GM12878 (cell line): ENCODE measurements at regions not wholly inside any gene's neighbourhood (a gene's known extent, or its start where the extent isn't known, plus 50 kb on each side); places are given as distances from the start of the nearest gene placed in this dataset.

Experiments
- ATAC-seq: fragments of 200-7000 bp; cut with Tn5 transposase; 3 replicates; pipeline ENCODE4 v1.9.1; 2020; ENCODE audit warnings: mild to moderate bottlenecking, moderate library complexity
- BruUV-seq: library from RNA; stranded (reverse); fragments of 400-500 nt; replicated peaks from 2 replicates; lab custom pipeline; 2021; lab: Mats Ljungman, UMichigan
- CTCF ChIA-PET: fragments of 300-600 bp; sonication (Branson Sonifier 250); formaldehyde crosslinking; extraction: SDS; loops from one replicate; lab custom pipeline; 2021; ENCODE audit warnings: inconsistent platforms; lab: Yijun Ruan, JAX
- POLR2A ChIA-PET: fragments of 350-600 bp; formaldehyde crosslinking; extraction: SDS; loops from one replicate; lab custom pipeline; 2021; ENCODE audit warnings: inconsistent platforms; lab: Charles Lee
- RAD21 ChIA-PET: fragments of 300-600 bp; sonication (Branson Sonifier 250); formaldehyde crosslinking; loops from one replicate; lab custom pipeline; 2023; ENCODE audit warnings: antibody characterized with exemption; ENCODE audit not compliant: unreplicated experiment; lab: Charles Lee
- SMC1A ChIA-PET: fragments of 300-600 bp; sonication (Branson Sonifier 250); formaldehyde crosslinking; loops from one replicate; lab custom pipeline; 2023; ENCODE audit not compliant: unreplicated experiment, uncharacterized antibody; lab: Charles Lee
- DNase-seq: peaks from one replicate; pipeline ENCODE4 v3.0.0-alpha.2; 2011; ENCODE audit warnings: low read depth, low spot score
- FAIRE-seq: peaks from 3 replicates; lab custom pipeline; 2011; peaks lifted over from hg19 to GRCh38; lab: Jason Lieb, UNC
- H2AFZ ChIP-seq: 2 replicates; pipeline ENCODE4 v1.6.0; 2011; ENCODE audit warnings: low read depth, low read length, control low read depth; ENCODE audit not compliant: control insufficient read depth
- H3K27ac ChIP-seq: 2 replicates; pipeline ENCODE4 v1.5.1; 2011; ENCODE audit warnings: control low read depth; ENCODE audit not compliant: control insufficient read depth, insufficient read depth
- H3K27me3 ChIP-seq, 2 experiments: replicated peaks in 1 of 2; 2 replicates each; pipeline versions ENCODE4 v1.6.0 to v1.6.1; 2011; ENCODE audit warnings: low read length in 1 of 2; ENCODE audit not compliant: control insufficient read depth in 2 of 2, insufficient read depth in 2 of 2
- H3K36me3 ChIP-seq, 2 experiments: 2 replicates each; pipeline ENCODE4 v1.5.1; 2011; ENCODE audit warnings: low read length in 1 of 2; ENCODE audit not compliant: control insufficient read depth in 2 of 2, insufficient read depth in 2 of 2
- H3K4me1 ChIP-seq: 2 replicates; pipeline ENCODE4 v1.6.1; 2011; ENCODE audit warnings: mild to moderate bottlenecking, low read length, moderate library complexity, mixed read lengths; ENCODE audit not compliant: control insufficient read depth, insufficient read depth
- H3K4me2 ChIP-seq: 2 replicates; pipeline ENCODE4 v1.6.0; 2011; ENCODE audit warnings: control low read depth; ENCODE audit not compliant: control insufficient read depth, insufficient read depth
- H3K4me3 ChIP-seq: fragments of 200-600 bp; sonication (generic); 2 replicates; pipeline ENCODE4 v1.5.1; 2016
- H3K79me2 ChIP-seq: 2 replicates; pipeline ENCODE4 v1.6.0; 2011; ENCODE audit warnings: low read length; ENCODE audit not compliant: control insufficient read depth, insufficient read depth
- H3K9ac ChIP-seq: 2 replicates; pipeline ENCODE4 v1.8.0; 2011; ENCODE audit warnings: low read length, control low read depth, mixed read lengths; ENCODE audit not compliant: control insufficient read depth, insufficient read depth
- H3K9me3 ChIP-seq: replicated peaks from 3 replicates; pipeline ENCODE4 v1.5.1; 2011; ENCODE audit warnings: mild to moderate bottlenecking, low read length; ENCODE audit not compliant: control insufficient read depth, insufficient read depth
- H4K20me1 ChIP-seq: 2 replicates; pipeline ENCODE4 v1.6.0; 2011; ENCODE audit not compliant: control insufficient read depth, insufficient read depth
- ATF7 ChIP-seq: fragments of 450-650 bp; IDR thresholded peaks from 2 replicates; pipeline ENCODE4 v1.6.1; 2016; ENCODE audit warnings: low read depth, mild to moderate bottlenecking
- BHLHE40 ChIP-seq, 2 experiments: fragments of 450-650 bp in 1 of 2; IDR thresholded peaks; 2 replicates each; pipeline ENCODE4 v1.6.1; 2011 to 2017; ENCODE audit warnings: low read depth in 2 of 2, borderline replicate concordance in 1 of 2, improper control_type of control experiment in 1 of 2, low read length in 1 of 2, mild to moderate bottlenecking in 1 of 2
- MEF2B ChIP-seq: fragments of 450-650 bp; IDR thresholded peaks from 2 replicates; pipeline ENCODE4 v1.6.1; 2018; ENCODE audit warnings: mild to moderate bottlenecking, moderate library complexity; ENCODE audit not compliant: partially characterized antibody, poor library complexity, severe bottlenecking
- NFYA ChIP-seq: IDR thresholded peaks from 2 replicates; pipeline ENCODE4 v1.6.1; 2011; ENCODE audit warnings: low read depth, mild to moderate bottlenecking, low read length, improper control_type of control experiment, borderline replicate concordance
- NFYB ChIP-seq: IDR thresholded peaks from 2 replicates; pipeline ENCODE4 v1.6.1; 2011; ENCODE audit warnings: low read depth, mild to moderate bottlenecking, low read length, improper control_type of control experiment, moderate library complexity; ENCODE audit not compliant: insufficient read depth
- PAX8 ChIP-seq: fragments of 450-650 bp; IDR thresholded peaks from 2 replicates; pipeline ENCODE4 v1.6.1; 2017; ENCODE audit warnings: mild to moderate bottlenecking, moderate library complexity
- SMARCA5 ChIP-seq: fragments of 450-650 bp; IDR thresholded peaks from 2 replicates; pipeline ENCODE4 v1.6.1; 2017; ENCODE audit warnings: mild to moderate bottlenecking
- SPI1 ChIP-seq: IDR thresholded peaks from 2 replicates; pipeline ENCODE4 v1.6.1; 2011; ENCODE audit warnings: low read depth, mild to moderate bottlenecking, low read length, moderate library complexity, borderline replicate concordance; ENCODE audit not compliant: insufficient read depth
- TARDBP ChIP-seq: IDR thresholded peaks from 2 replicates; pipeline ENCODE4 v1.6.1; 2016; ENCODE audit warnings: borderline replicate concordance
- WGBS: methylation state at CpG from one replicate; pipeline ENCODE4 v1.1.6; 2016; ENCODE audit warnings: low lambda C conversion rate; ENCODE audit not compliant: insufficient replicate concordance, insufficient coverage; ENCODE audit errors: missing lambda C conversion rate; 5-methylcytosine and 5-hydroxymethylcytosine counted together
- in situ Hi-C: fragments of 300-500 bp; cut with MboI; formaldehyde crosslinking; loops from 9 replicates; pipeline ENCODE4 v1.14.3; 2018; ENCODE audit warnings: mixed read lengths
- intact Hi-C: fragments of 100-400 bp; cut with micrococcal nuclease; formaldehyde crosslinking; loops from one replicate; pipeline ENCODE4 v1.14.2; 2022; ENCODE audit not compliant: unreplicated experiment
- TF ChIP-seq, protein P1 (sequence below): IDR thresholded peaks from 2 replicates; pipeline ENCODE4 v1.6.1; 2011; ENCODE audit warnings: low read depth, low read length, improper control_type of control experiment, borderline replicate concordance
- TF ChIP-seq, protein P2 (sequence below): fragments of 450-650 bp; IDR thresholded peaks from 2 replicates; pipeline ENCODE4 v1.6.1; 2014; ENCODE audit warnings: mild to moderate bottlenecking

DNA sequence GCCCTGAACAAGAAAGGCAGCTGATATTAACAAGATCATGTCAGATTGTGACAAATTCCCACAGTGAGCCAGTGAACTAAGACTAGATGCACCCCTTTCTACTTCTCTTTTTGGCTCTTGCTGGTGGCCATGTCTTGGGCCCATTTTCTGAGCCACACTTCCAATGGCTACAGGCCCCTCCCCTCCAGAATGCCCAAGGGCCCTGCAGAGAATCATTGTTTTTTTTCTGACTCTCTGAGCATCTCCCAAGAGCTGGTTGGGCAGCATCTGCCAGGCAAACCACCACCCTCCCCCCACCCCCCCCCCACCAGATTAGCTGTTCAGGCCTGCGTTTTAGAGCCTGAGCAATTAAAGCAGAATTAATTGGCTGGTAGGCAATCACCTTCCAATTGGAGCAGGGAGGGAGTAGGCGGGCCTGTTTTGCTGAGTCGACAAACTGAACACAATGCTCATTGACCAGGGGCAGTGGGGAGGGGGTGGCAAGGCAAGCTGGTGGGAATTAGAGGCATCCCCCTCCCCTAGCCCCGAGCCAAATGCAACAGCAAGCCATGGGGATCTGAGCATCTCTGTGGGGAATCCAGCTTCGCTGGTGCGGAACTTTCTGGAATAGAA, 541.4 kb downstream of the MN1 start:
- ChIA-PET SMC1A (no interaction called here), RAD21 (no interaction called here), CTCF (no interaction called here), POLR2A (interaction anchor here (0.6 kb wide), 1 partner anchor 13 kb away, joined by 3 read pairs; no protein-coding TSS in a partner anchor)
- Histone ChIP-seq H3K4me1 (no peaks in the 10 kb centered on the region), H4K20me1 (no peaks in the 10 kb centered on the region), H3K79me2 (no peaks in the 10 kb centered on the region), H2AFZ (no peak overlapping the region), H3K9me3 (no peaks in the 10 kb centered on the region; the same call in 2 of the 3 replicates), H3K9ac (no peak overlapping the region), H3K4me3 (no peak overlapping the region), H3K27me3 (no peaks in the 10 kb centered on the region), H3K27ac (no peak overlapping the region), H3K36me3 (no peaks in the 10 kb centered on the region), H3K4me2 (no peak overlapping the region)
- DNase-seq (no peak), ATAC-seq (no peak), FAIRE-seq (no peak)
- no TSS peak for BruUV-seq
- TF ChIP-seq SMARCA5 = no peak
- TF ChIP-seq TARDBP = no peak
- TF ChIP-seq PAX8 = no peak
- no peak for TF ChIP-seq BHLHE40 (IDR thresholded peaks at IDR 0.05; ENCODE audit: borderline replicate concordance in 1 of 2, low read depth in 2 of 2, low read length in 1 of 2)
- TF ChIP-seq, protein P1, sequence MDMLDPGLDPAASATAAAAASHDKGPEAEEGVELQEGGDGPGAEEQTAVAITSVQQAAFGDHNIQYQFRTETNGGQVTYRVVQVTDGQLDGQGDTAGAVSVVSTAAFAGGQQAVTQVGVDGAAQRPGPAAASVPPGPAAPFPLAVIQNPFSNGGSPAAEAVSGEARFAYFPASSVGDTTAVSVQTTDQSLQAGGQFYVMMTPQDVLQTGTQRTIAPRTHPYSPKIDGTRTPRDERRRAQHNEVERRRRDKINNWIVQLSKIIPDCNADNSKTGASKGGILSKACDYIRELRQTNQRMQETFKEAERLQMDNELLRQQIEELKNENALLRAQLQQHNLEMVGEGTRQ = no peak
- TF ChIP-seq MEF2B = no peak
- TF ChIP-seq ATF7 = no peak
- TF ChIP-seq, protein P2, sequence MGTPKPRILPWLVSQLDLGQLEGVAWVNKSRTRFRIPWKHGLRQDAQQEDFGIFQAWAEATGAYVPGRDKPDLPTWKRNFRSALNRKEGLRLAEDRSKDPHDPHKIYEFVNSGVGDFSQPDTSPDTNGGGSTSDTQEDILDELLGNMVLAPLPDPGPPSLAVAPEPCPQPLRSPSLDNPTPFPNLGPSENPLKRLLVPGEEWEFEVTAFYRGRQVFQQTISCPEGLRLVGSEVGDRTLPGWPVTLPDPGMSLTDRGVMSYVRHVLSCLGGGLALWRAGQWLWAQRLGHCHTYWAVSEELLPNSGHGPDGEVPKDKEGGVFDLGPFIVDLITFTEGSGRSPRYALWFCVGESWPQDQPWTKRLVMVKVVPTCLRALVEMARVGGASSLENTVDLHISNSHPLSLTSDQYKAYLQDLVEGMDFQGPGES = no peak
- no peak for TF ChIP-seq NFYA
- no peak for TF ChIP-seq NFYB
- TF ChIP-seq SPI1 = no peak
- 43% methylated on average over 6 of the region's 6 CpGs for WGBS
- intact Hi-C loops (no loop called here), in situ Hi-C loops (no loop called here)
